ENCODE measurements at regions not wholly inside any gene's neighbourhood (a gene's known extent, or its start where the extent isn't known, plus 50 kb on each side); places are given as distances from the start of the nearest gene placed in this dataset.
"Not testable (repeated sequence)": the region's sequence is repeated elsewhere in the genome, so short reads cannot be mapped to it uniquely, and the experiment has no call there.

DNA sequence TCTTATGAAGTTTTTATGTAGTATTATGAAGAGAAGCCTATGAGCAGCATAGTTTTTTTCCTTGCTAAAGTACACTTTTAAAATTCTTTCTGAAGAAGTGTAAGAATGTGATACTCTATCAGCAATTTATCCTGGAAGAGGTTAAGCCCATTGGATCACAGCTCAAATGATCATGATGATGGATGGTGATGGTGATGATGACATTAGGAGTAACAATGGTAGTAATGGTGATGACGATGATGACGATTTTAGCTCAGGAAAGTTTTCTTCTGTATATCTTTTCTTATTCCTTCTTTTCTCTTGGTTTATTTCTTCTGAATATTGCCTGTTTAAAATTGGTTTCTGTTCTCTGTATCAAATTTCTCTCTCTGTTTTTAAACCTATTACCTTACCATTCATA is 262.9 kb upstream of the DUSP10 start:
- Histone ChIP-seq H3K4me3 (ENCODE audit: low read depth, low read length) (no peak overlapping the region), H3K27ac (no peak overlapping the region), H3K36me3 (no peaks in the 10 kb centered on the region), H3K9me3 (ENCODE audit: severe bottlenecking) (no peaks in the 10 kb centered on the region), H3K27me3 (ENCODE audit: insufficient read depth, low read depth, severe bottlenecking) (no peaks in the 10 kb centered on the region)
- DNase-seq, result no peak
- TF ChIP-seq, protein P1, sequence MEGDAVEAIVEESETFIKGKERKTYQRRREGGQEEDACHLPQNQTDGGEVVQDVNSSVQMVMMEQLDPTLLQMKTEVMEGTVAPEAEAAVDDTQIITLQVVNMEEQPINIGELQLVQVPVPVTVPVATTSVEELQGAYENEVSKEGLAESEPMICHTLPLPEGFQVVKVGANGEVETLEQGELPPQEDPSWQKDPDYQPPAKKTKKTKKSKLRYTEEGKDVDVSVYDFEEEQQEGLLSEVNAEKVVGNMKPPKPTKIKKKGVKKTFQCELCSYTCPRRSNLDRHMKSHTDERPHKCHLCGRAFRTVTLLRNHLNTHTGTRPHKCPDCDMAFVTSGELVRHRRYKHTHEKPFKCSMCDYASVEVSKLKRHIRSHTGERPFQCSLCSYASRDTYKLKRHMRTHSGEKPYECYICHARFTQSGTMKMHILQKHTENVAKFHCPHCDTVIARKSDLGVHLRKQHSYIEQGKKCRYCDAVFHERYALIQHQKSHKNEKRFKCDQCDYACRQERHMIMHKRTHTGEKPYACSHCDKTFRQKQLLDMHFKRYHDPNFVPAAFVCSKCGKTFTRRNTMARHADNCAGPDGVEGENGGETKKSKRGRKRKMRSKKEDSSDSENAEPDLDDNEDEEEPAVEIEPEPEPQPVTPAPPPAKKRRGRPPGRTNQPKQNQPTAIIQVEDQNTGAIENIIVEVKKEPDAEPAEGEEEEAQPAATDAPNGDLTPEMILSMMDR (IDR thresholded peaks at IDR 0.05; ENCODE audit: low read depth, low read length), result no peak

DNA sequence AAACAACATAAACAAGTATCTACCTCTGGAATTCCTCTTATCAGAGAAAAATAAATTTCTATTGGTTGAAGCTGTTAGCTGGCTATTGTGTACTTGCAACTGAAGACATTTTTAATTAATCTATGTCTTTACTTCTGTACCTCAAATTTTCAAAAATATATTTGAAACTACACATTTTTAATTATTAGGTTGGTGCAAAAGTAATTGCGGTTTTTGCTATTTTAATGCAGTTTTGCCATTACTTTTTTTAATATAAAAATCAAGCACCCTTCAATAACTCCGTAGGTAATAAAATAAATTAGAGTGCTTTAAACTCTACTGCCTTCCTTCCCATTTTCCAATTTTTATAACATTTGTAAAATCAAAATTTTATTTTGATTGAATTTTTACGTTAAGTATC is 262.1 kb upstream of the DUSP10 start:
- Histone ChIP-seq H3K36me3 (no peaks in the 10 kb centered on the region), H3K27ac (no peak overlapping the region), H3K9me3 (ENCODE audit: severe bottlenecking) (no peaks in the 10 kb centered on the region), H3K4me3 (ENCODE audit: low read depth, low read length) (no peak overlapping the region), H3K27me3 (ENCODE audit: insufficient read depth, low read depth, severe bottlenecking) (no peaks in the 10 kb centered on the region)
- DNase-seq, result no peak
- TF ChIP-seq, protein P1 (IDR thresholded peaks at IDR 0.05; ENCODE audit: low read depth, low read length), result no peak

DNA sequence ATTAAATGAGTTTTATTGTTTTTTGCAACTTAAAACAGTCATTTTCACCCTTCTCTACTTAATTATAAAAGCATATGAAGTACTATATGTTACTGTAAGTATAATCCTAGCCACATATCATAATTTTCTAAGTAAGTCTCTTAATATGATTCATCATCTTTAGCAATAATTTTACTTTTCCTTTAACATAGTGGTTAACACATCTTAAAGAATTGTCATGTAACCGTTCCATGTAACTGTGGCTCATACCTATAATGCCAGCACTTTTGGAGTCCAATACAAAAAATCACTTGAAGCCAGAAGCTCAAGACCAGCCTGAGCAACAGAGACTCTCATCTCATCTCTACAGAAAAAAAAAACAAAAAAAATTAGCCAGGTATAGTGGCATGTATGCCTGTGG is 260.6 kb upstream of the DUSP10 start:
- H3K27me3 ChIP-seq (ENCODE audit: insufficient read depth, low read depth, severe bottlenecking), result no peaks in the 10 kb centered on the region
- no peak for DNase-seq
- H3K36me3 ChIP-seq, result no peaks in the 10 kb centered on the region
- TF ChIP-seq, protein P1 (IDR thresholded peaks at IDR 0.05; ENCODE audit: low read depth, low read length), result no peak
- H3K27ac ChIP-seq, result no peak overlapping the region
- no peak overlapping the region for H3K4me3 ChIP-seq (ENCODE audit: low read depth, low read length)
- H3K9me3 ChIP-seq (ENCODE audit: severe bottlenecking), result no peaks in the 10 kb centered on the region

DNA sequence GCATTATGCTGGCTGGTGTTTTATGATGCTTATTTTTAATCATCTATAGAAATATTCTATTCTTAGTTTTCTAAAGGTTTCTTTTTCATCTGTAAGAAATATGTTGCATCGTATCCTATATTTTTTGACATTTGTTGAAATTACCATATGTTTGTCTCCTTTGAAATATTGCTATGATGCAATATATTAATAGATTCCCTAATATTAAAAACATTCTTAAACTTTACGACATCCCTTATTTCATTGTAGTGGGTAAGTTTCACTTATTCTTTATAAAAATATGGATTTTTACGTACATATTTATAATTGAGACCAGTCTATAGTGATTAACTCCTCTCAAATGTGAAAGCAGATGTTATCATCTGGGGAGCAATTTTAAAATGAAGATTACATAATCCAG is 258.2 kb upstream of the DUSP10 start:
- Histone ChIP-seq H3K9me3 (ENCODE audit: severe bottlenecking) (no peaks in the 10 kb centered on the region), H3K27me3 (ENCODE audit: insufficient read depth, low read depth, severe bottlenecking) (no peaks in the 10 kb centered on the region), H3K27ac (no peak overlapping the region), H3K36me3 (no peaks in the 10 kb centered on the region), H3K4me3 (ENCODE audit: low read depth, low read length) (no peak overlapping the region)
- TF ChIP-seq, protein P1 (IDR thresholded peaks at IDR 0.05; ENCODE audit: low read depth, low read length), result no peak
- no peak for DNase-seq

DNA sequence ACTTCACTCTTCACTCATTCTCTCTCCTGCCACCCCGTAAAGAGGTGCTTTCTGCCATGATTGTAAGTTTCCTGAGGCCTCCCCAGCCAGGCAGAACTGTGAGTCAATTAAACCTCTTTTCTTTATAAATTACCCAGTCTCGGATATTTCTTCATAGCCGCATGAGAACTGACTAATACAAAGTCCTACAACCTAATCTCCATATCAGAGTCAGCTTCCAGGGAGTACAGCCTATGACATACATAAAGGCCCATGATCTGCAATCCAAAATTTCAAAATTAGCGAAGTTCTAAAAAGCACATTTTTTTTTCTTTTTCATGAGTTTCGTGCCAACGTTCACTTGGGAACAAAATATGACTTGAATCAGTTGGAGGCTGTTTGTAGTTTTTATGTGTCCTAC is 256.9 kb upstream of the DUSP10 start:
- DNase-seq, result no peak
- Histone ChIP-seq H3K27ac (no peak overlapping the region), H3K9me3 (ENCODE audit: severe bottlenecking) (no peaks in the 10 kb centered on the region), H3K27me3 (ENCODE audit: insufficient read depth, low read depth, severe bottlenecking) (no peaks in the 10 kb centered on the region), H3K36me3 (no peaks in the 10 kb centered on the region), H3K4me3 (ENCODE audit: low read depth, low read length) (no peak overlapping the region)
- TF ChIP-seq, protein P1 (IDR thresholded peaks at IDR 0.05; ENCODE audit: low read depth, low read length), result no peak

DNA sequence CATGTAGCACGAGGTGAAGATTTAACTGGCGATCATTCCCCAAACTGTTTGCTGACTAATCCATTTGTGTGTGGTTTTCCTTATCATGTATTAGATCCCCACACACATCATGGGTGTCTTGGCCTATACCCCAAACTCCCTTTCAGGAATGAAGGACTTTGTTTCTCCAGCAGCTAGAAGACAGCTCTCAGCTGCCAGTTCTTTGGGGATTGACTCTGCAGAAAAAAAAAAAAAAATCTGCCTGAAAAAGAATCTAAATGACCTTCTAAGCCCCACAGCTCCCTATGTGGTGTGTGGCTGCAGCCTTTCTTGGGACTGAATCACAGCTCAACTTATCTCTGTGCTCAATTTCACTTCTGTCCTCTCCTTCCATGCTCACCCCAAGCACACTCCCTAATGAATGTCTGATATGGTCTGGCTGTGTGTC is 256.3 kb upstream of the DUSP10 start:
- Histone ChIP-seq H3K27me3 (ENCODE audit: insufficient read depth, low read depth, severe bottlenecking) (no peaks in the 10 kb centered on the region), H3K36me3 (no peaks in the 10 kb centered on the region), H3K9me3 (ENCODE audit: severe bottlenecking) (no peaks in the 10 kb centered on the region), H3K4me3 (ENCODE audit: low read depth, low read length) (no peak overlapping the region), H3K27ac (no peak overlapping the region)
- TF ChIP-seq, protein P1 (IDR thresholded peaks at IDR 0.05; ENCODE audit: low read depth, low read length), result no peak
- no peak for DNase-seq

DNA sequence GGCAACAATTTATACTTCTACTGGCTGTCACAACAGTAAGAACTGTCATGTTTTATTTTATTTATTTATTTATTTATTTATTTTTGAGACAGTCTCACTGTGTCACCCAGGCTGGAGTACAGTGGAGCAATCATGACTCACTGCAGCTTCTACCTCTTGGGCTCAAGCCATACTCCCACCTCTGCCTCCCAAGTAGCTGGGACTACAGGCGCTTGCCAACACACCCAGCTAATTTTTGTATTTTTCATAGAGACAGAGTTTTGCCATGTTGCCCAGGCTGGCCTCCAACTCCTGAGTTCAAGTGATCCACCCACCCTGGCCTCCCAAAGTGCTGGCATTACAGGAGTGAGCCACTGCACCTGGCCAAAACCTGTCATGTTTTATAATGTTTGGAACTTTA is 255.1 kb upstream of the DUSP10 start:
- H3K27ac ChIP-seq; H3K36me3 ChIP-seq; H3K4me3 ChIP-seq (ENCODE audit: low read depth, low read length); H3K9me3 ChIP-seq (ENCODE audit: severe bottlenecking); DNase-seq; H3K27me3 ChIP-seq (ENCODE audit: insufficient read depth, low read depth, severe bottlenecking): not testable (repeated sequence)
